ENCODE measurements at regions not wholly inside any gene's neighbourhood (a gene's known extent, or its start where the extent isn't known, plus 50 kb on each side); places are given as distances from the start of the nearest gene placed in this dataset.
A peak's percentile ranks its signal among the peaks of the same experiment; 100 is the strongest.

DNA sequence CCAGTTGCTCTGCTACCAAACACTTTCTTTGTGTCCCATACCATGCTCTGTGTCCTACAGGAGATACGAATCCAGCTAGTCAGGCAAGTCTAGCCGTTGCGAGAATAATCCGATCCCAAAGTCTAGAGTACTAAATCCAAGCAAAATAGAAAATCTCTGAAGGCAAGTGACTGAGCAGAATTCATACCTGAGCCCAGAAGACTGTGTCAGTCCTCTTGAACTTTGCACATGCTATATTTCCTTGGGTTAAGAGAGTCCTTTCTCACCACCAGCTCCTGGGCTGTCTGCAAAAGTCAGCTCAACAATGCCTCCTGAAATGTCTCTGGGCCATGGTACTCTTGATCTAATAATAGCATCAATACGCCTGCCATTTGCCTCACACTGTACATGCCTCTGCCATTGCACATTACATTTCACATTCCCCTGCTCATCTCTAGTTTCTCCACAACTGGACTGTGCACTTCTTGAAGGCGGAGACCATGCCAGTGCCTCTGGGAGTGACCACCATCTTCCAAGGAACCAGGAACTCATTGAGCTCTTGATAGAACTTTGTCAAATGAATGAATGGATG is 265.8 kb upstream of the ID2 start:
- Histone ChIP-seq H3K4me1 (peaks cover 17% of the 10 kb centered on the region in 2 donors), H3K27me3 (no peaks in the 10 kb centered on the region), H3K9me3 (no peaks in the 10 kb centered on the region), H3K4me3 (no peak overlapping the region), H3K27ac (no peak overlapping the region), H3K36me3 (no peaks in the 10 kb centered on the region)
- in situ Hi-C loops (cut with MboI; ENCODE audit: low sequenced_read_pairs in 4 of 4) (no loop called here), intact Hi-C loops (cut with DNase I; ENCODE audit: low total_unique reads) (loop anchor here (5.0 to 10.0 kb wide), 3 partner anchors 181 to 414 kb away; no protein-coding TSS in a partner anchor)
- ATAC-seq, result peak; percentile 73 to 87
- DNase-seq, result peak in 1 of 2 donors; percentile 25
- TF ChIP-seq, protein P1, sequence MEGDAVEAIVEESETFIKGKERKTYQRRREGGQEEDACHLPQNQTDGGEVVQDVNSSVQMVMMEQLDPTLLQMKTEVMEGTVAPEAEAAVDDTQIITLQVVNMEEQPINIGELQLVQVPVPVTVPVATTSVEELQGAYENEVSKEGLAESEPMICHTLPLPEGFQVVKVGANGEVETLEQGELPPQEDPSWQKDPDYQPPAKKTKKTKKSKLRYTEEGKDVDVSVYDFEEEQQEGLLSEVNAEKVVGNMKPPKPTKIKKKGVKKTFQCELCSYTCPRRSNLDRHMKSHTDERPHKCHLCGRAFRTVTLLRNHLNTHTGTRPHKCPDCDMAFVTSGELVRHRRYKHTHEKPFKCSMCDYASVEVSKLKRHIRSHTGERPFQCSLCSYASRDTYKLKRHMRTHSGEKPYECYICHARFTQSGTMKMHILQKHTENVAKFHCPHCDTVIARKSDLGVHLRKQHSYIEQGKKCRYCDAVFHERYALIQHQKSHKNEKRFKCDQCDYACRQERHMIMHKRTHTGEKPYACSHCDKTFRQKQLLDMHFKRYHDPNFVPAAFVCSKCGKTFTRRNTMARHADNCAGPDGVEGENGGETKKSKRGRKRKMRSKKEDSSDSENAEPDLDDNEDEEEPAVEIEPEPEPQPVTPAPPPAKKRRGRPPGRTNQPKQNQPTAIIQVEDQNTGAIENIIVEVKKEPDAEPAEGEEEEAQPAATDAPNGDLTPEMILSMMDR (IDR thresholded peaks at IDR 0.05 in 4 of 5, conservative IDR thresholded peaks at IDR 0.05 in 1 of 5), result no peak
- no peak for TF ChIP-seq POLR2A (IDR thresholded peaks at IDR 0.05)

- peaks cover 13 to 17% of the 10 kb centered on the region in 2 donors for H3K4me1 ChIP-seq
Measured at GRCh38 chr2:8416849-8417832, 264.7 kb upstream of the ID2 start.

GRCh38 chr2:8418721-8419120 is 263.1 kb upstream of the ID2 start:
- H3K9me3 ChIP-seq, result no peaks in the 10 kb centered on the region
- in situ Hi-C loops (cut with MboI; ENCODE audit: low sequenced_read_pairs in 4 of 4), result no loop called here
- H3K27me3 ChIP-seq, result no peaks in the 10 kb centered on the region
- H3K27ac ChIP-seq, result no peak overlapping the region
- H3K4me1 ChIP-seq, result peaks cover 0 to 17% of the 10 kb centered on the region in 2 donors
- DNase-seq, result no peak
- no peaks in the 10 kb centered on the region for H3K36me3 ChIP-seq
- TF ChIP-seq, protein P1 (IDR thresholded peaks at IDR 0.05 in 4 of 5, conservative IDR thresholded peaks at IDR 0.05 in 1 of 5), result no peak
- TF ChIP-seq POLR2A (IDR thresholded peaks at IDR 0.05), result no peak
- intact Hi-C loops (cut with DNase I; ENCODE audit: low total_unique reads), result loop anchor here (5.0 to 10.0 kb wide), 3 partner anchors 184 to 416 kb away; no protein-coding TSS in a partner anchor
- no peak overlapping the region for H3K4me3 ChIP-seq
- no peak for ATAC-seq

More at GRCh38 chr2:8416849-8417832, 264.7 kb upstream of the ID2 start:
- intact Hi-C loops (cut with DNase I; ENCODE audit: low total_unique reads) (loop anchor here (5.0 to 10.0 kb wide), 3 partner anchors 182 to 415 kb away; no protein-coding TSS in a partner anchor), in situ Hi-C loops (cut with MboI; ENCODE audit: low sequenced_read_pairs in 4 of 4) (no loop called here)
- H3K36me3 ChIP-seq, result no peaks in the 10 kb centered on the region
- H3K27ac ChIP-seq, result no peak overlapping the region
- no peak for DNase-seq
- H3K4me3 ChIP-seq, result no peak overlapping the region
- H3K9me3 ChIP-seq, result no peaks in the 10 kb centered on the region
- TF ChIP-seq, protein P1 (IDR thresholded peaks at IDR 0.05 in 4 of 5, conservative IDR thresholded peaks at IDR 0.05 in 1 of 5), result no peak
- no peak for TF ChIP-seq POLR2A (IDR thresholded peaks at IDR 0.05)
- H3K27me3 ChIP-seq, result no peaks in the 10 kb centered on the region
- ATAC-seq, result no peak

GRCh38 chr2:8421658-8422449 is 260.0 kb upstream of the ID2 start:
- TF ChIP-seq, protein P1 (IDR thresholded peaks at IDR 0.05 in 4 of 5, conservative IDR thresholded peaks at IDR 0.05 in 1 of 5), result no peak
- no peak for TF ChIP-seq POLR2A (IDR thresholded peaks at IDR 0.05)
- in situ Hi-C loops (cut with MboI; ENCODE audit: low sequenced_read_pairs in 4 of 4), result no loop called here
- DNase-seq (no peak), ATAC-seq (no peak)
- Histone ChIP-seq H3K27ac (no peak overlapping the region), H3K36me3 (no peaks in the 10 kb centered on the region), H3K4me3 (no peak overlapping the region), H3K4me1 (no peaks in the 10 kb centered on the region), H3K9me3 (no peaks in the 10 kb centered on the region), H3K27me3 (no peaks in the 10 kb centered on the region)
- intact Hi-C loops (cut with DNase I; ENCODE audit: low total_unique reads), result no loop called here
